GM11168 (cell line): ENCODE measurements at regions not wholly inside any gene's neighbourhood (a gene's known extent, or its start where the extent isn't known, plus 50 kb on each side); places are given as distances from the start of the nearest gene placed in this dataset.
"Not testable (repeated sequence)": the region's sequence is repeated elsewhere in the genome, so short reads cannot be mapped to it uniquely, and the experiment has no call there.

Experiments used
- in situ Hi-C: fragments of 300-500 bp; cut with MboI; formaldehyde crosslinking; loops from one replicate; pipeline ENCODE4 v1.12.0; 2022; ENCODE audit warnings: low sequenced_read_pairs; ENCODE audit not compliant: unreplicated experiment

- in situ Hi-C loops: no loop called here
Measured at GRCh38 chr15:95635666-95636065, 694.8 kb upstream of the NR2F2 start.

- in situ Hi-C loops: no loop called here
Measured at GRCh38 chr15:95636107-95636506, 694.4 kb upstream of the NR2F2 start.

- in situ Hi-C loops: not testable (repeated sequence)
Measured at GRCh38 chr15:95637234-95637633, 693.3 kb upstream of the NR2F2 start.

GRCh38 chr15:95639208-95639607 is 691.3 kb upstream of the NR2F2 start:
- in situ Hi-C loops: no loop called here

GRCh38 chr15:95644100-95644875 is 686.2 kb upstream of the NR2F2 start:
- in situ Hi-C loops: no loop called here

GRCh38 chr15:95645791-95646338 is 684.6 kb upstream of the NR2F2 start:
- in situ Hi-C loops: no loop called here

- in situ Hi-C loops: no loop called here
Measured at GRCh38 chr15:95646484-95647273, 683.8 kb upstream of the NR2F2 start.

GRCh38 chr15:95647531-95648277 is 682.8 kb upstream of the NR2F2 start:
- in situ Hi-C loops: no loop called here

GRCh38 chr15:95653361-95653805 is 677.1 kb upstream of the NR2F2 start:
- in situ Hi-C loops: no loop called here

- in situ Hi-C loops: no loop called here
Measured at GRCh38 chr15:95655089-95655607, 675.4 kb upstream of the NR2F2 start.

GRCh38 chr15:95656595-95656994 is 673.9 kb upstream of the NR2F2 start:
- in situ Hi-C loops: no loop called here

GRCh38 chr15:95658799-95659198 is 671.7 kb upstream of the NR2F2 start:
- in situ Hi-C loops: no loop called here

GRCh38 chr15:95659656-95660055 is 670.8 kb upstream of the NR2F2 start:
- in situ Hi-C loops: loop anchor here (10.0 kb wide), 1 partner anchor 185 kb away; no protein-coding TSS in a partner anchor

- in situ Hi-C loops: loop anchor here (10.0 kb wide), 1 partner anchor 182 kb away; no protein-coding TSS in a partner anchor
Measured at GRCh38 chr15:95662638-95663037, 667.9 kb upstream of the NR2F2 start.

GRCh38 chr15:95663156-95664100 is 667.1 kb upstream of the NR2F2 start:
- in situ Hi-C loops: loop anchor here (10.0 kb wide), 1 partner anchor 181 kb away; no protein-coding TSS in a partner anchor

- in situ Hi-C loops: loop anchor here (10.0 kb wide), 1 partner anchor 180 kb away; no protein-coding TSS in a partner anchor
Measured at GRCh38 chr15:95664450-95664849, 666.0 kb upstream of the NR2F2 start.

- in situ Hi-C loops: loop anchor here (10.0 kb wide), 1 partner anchor 175 kb away; no protein-coding TSS in a partner anchor
Measured at GRCh38 chr15:95669146-95669922, 661.2 kb upstream of the NR2F2 start.

- in situ Hi-C loops: no loop called here
Measured at GRCh38 chr15:95674031-95674430, 656.5 kb upstream of the NR2F2 start.
